ENCODE measurements at regions not wholly inside any gene's neighbourhood (a gene's known extent, or its start where the extent isn't known, plus 50 kb on each side); places are given as distances from the start of the nearest gene placed in this dataset.

DNA sequence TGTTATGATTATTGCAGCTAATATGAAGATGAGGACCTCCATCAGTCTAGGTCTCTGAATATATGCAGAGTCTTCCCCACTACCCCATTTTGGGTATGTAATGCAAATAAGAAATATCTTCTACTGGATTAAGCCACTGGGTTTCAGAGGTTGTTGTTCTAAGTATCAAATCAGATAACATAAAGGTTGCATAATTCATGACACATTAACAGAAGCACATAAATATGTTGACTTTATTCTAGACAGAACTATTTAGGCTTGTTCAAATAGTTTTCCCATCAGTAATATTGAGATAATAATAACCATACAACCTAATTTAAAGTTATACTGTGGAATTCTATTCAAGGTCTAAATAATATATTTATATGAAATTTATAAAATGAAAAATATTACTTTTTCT is 157.1 kb downstream of the ETV1 start:
- CTCF ChIA-PET, result no interaction called here
- BruUV-seq (replicated peaks), result no TSS peak
- intact Hi-C loops (cut with micrococcal nuclease), result no loop called here
- Histone ChIP-seq H3K79me2 (ENCODE audit: insufficient read depth, low read length) (no peaks in the 10 kb centered on the region), H3K4me3 (replicated peaks in 1 of 2; ENCODE audit: low read depth in 1 of 2, low read length in 2 of 2) (no peak overlapping the region), H3K4me2 (ENCODE audit: low read length) (no peak overlapping the region), H4K20me1 (ENCODE audit: insufficient read depth) (no peaks in the 10 kb centered on the region), H3K36me3 (ENCODE audit: control insufficient read depth in 1 of 2, insufficient read depth in 2 of 2, low read length in 2 of 2) (no peaks in the 10 kb centered on the region), H2AFZ (ENCODE audit: low read depth, low read length, poor library complexity, severe bottlenecking) (no peak overlapping the region), H3K27me3 (ENCODE audit: insufficient read depth, low read length) (no peaks in the 10 kb centered on the region), H3K9me2 (ENCODE audit: insufficient read depth) (no peaks in the 10 kb centered on the region), H3K9ac (ENCODE audit: low read length) (no peak overlapping the region), H3K27ac (ENCODE audit: low read depth, low read length) (no peak overlapping the region), H3K9me3 (ENCODE audit: control insufficient read depth in 1 of 2, insufficient read depth in 1 of 2, low read depth in 1 of 2, low read length in 2 of 2) (no peaks in the 10 kb centered on the region), H3K4me1 (ENCODE audit: control insufficient read depth in 1 of 2, insufficient read depth in 2 of 2, low read length in 2 of 2) (no peaks in the 10 kb centered on the region)
- no peak for ATAC-seq
- TF ChIP-seq, protein P1, sequence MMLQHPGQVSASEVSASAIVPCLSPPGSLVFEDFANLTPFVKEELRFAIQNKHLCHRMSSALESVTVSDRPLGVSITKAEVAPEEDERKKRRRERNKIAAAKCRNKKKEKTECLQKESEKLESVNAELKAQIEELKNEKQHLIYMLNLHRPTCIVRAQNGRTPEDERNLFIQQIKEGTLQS (IDR thresholded peaks at IDR 0.05), result no peak
- TF ChIP-seq POLR2A (IDR thresholded peaks at IDR 0.05; ENCODE audit: borderline replicate concordance, extremely low read depth, insufficient read depth, insufficient read length), result no peak
- no peak for TF ChIP-seq ZNF274 (IDR thresholded peaks at IDR 0.05; ENCODE audit: low read depth, low read length)
- no peak for TF ChIP-seq EZH2 (IDR thresholded peaks at IDR 0.05)
- TF ChIP-seq CTCF (IDR thresholded peaks at IDR 0.05 in 2 of 3, conservative IDR thresholded peaks at IDR 0.05 in 1 of 3; ENCODE audit: borderline replicate concordance in 1 of 3, insufficient read depth in 1 of 3, low read depth in 2 of 3, low read length in 2 of 3), result no peak
- TF ChIP-seq EZH2phosphoT487 (IDR thresholded peaks at IDR 0.05; ENCODE audit: borderline replicate concordance), result no peak
- RAD21 ChIA-PET (ENCODE audit: low non-redundant PET in 1 of 2, low total read pairs in 2 of 2, uncharacterized antibody in 2 of 2, unreplicated experiment in 2 of 2), result no interaction called here
- POLR2A ChIA-PET, result no interaction called here
- DNase-seq (ENCODE audit: low read depth, low spot score), result no peak

GRCh38 chr7:13834328-13834761 is 155.1 kb downstream of the ETV1 start:
- H3K9me3 ChIP-seq (ENCODE audit: control insufficient read depth in 1 of 2, insufficient read depth in 1 of 2, low read depth in 1 of 2, low read length in 2 of 2), result no peaks in the 10 kb centered on the region
- ChIA-PET RAD21 (ENCODE audit: low non-redundant PET in 1 of 2, low total read pairs in 2 of 2, uncharacterized antibody in 2 of 2, unreplicated experiment in 2 of 2) (no interaction called here), CTCF (no interaction called here), POLR2A (no interaction called here)
- no peaks in the 10 kb centered on the region for H3K36me3 ChIP-seq (ENCODE audit: control insufficient read depth in 1 of 2, insufficient read depth in 2 of 2, low read length in 2 of 2)
- no peaks in the 10 kb centered on the region for H4K20me1 ChIP-seq (ENCODE audit: insufficient read depth)
- no peaks in the 10 kb centered on the region for H3K27me3 ChIP-seq (ENCODE audit: insufficient read depth, low read length)
- no peaks in the 10 kb centered on the region for H3K9me2 ChIP-seq (ENCODE audit: insufficient read depth)
- no peak overlapping the region for H2AFZ ChIP-seq (ENCODE audit: low read depth, low read length, poor library complexity, severe bottlenecking)
- H3K4me1 ChIP-seq (ENCODE audit: control insufficient read depth in 1 of 2, insufficient read depth in 2 of 2, low read length in 2 of 2), result no peaks in the 10 kb centered on the region
- intact Hi-C loops (cut with micrococcal nuclease), result no loop called here
- DNase-seq (ENCODE audit: low read depth, low spot score) (no peak), ATAC-seq (no peak)
- H3K79me2 ChIP-seq (ENCODE audit: insufficient read depth, low read length), result no peaks in the 10 kb centered on the region
- BruUV-seq (replicated peaks), result no TSS peak
- H3K27ac ChIP-seq (ENCODE audit: low read depth, low read length), result no peak overlapping the region
- TF ChIP-seq RAD21 (IDR thresholded peaks at IDR 0.05; ENCODE audit: low read depth) (no peak), YY1 (IDR thresholded peaks at IDR 0.05; ENCODE audit: extremely low read depth, insufficient replicate concordance, low read depth, low read length) (no peak), CEBPB (IDR thresholded peaks at IDR 0.05; ENCODE audit: low read depth) (no peak), ZFX (IDR thresholded peaks at IDR 0.05) (no peak), POLR2AphosphoS5 (IDR thresholded peaks at IDR 0.05; ENCODE audit: low read depth, low read length) (no peak), CBX3 (IDR thresholded peaks at IDR 0.05; ENCODE audit: low read depth) (no peak)
- TF ChIP-seq, protein P2, sequence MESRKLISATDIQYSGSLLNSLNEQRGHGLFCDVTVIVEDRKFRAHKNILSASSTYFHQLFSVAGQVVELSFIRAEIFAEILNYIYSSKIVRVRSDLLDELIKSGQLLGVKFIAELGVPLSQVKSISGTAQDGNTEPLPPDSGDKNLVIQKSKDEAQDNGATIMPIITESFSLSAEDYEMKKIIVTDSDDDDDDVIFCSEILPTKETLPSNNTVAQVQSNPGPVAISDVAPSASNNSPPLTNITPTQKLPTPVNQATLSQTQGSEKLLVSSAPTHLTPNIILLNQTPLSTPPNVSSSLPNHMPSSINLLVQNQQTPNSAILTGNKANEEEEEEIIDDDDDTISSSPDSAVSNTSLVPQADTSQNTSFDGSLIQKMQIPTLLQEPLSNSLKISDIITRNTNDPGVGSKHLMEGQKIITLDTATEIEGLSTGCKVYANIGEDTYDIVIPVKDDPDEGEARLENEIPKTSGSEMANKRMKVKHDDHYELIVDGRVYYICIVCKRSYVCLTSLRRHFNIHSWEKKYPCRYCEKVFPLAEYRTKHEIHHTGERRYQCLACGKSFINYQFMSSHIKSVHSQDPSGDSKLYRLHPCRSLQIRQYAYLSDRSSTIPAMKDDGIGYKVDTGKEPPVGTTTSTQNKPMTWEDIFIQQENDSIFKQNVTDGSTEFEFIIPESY (IDR thresholded peaks at IDR 0.05; ENCODE audit: extremely low read depth, insufficient replicate concordance, low read length), result no peak
- no peak overlapping the region for H3K4me2 ChIP-seq (ENCODE audit: low read length)
- H3K4me3 ChIP-seq (replicated peaks in 1 of 2; ENCODE audit: low read depth in 1 of 2, low read length in 2 of 2), result no peak overlapping the region
- no peak overlapping the region for H3K9ac ChIP-seq (ENCODE audit: low read length)

Measured in HCT116 (cell line).